Kidney epithelial cell (primary cell): ENCODE measurements at regions not wholly inside any gene's neighbourhood (a gene's known extent, or its start where the extent isn't known, plus 50 kb on each side); places are given as distances from the start of the nearest gene placed in this dataset.

ENCODE experiments used
- DNase-seq: peaks from one replicate; pipeline ENCODE4 v3.0.0-alpha.2; 2010; ENCODE audit warnings: low read depth
- H3K27me3 ChIP-seq: 2 replicates; pipeline ENCODE4 v1.6.0; 2011; ENCODE audit warnings: low read length; ENCODE audit not compliant: control insufficient read depth, insufficient read depth
- H3K36me3 ChIP-seq: 2 replicates; pipeline ENCODE4 v1.5.1; 2011; ENCODE audit warnings: low read length; ENCODE audit not compliant: control insufficient read depth, insufficient read depth
- H3K4me3 ChIP-seq: 2 replicates; pipeline ENCODE4 v1.5.1; 2011; ENCODE audit warnings: low read depth, mild to moderate bottlenecking, control low read depth, low read length
- TF ChIP-seq, protein P1 (sequence below): IDR thresholded peaks from 2 replicates; pipeline ENCODE4 v1.5.1; 2011; ENCODE audit warnings: mild to moderate bottlenecking, moderate library complexity, low read length, control low read depth, inconsistent platforms; ENCODE audit not compliant: insufficient read depth, poor library complexity, severe bottlenecking

DNA sequence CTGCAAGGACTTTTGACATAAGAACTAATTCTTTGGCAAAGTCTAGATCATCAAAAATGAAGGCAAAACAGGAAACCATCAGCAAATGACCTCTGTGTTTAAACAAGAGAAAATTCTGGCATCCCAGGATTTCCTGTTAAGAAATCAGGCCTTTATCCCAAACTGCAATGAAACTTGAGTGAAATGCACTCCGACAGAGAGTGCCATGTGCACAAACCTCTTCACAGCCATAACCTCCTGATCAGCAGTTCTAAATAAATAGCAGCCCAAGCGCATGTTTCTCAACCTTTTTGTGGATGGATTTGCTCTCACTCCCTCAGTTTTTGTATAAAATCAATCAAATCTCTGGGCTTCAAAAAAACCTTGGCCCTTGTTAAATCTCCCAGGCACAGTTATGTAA, 107.7 kb upstream of the EEPD1 start:
- TF ChIP-seq, protein P1, sequence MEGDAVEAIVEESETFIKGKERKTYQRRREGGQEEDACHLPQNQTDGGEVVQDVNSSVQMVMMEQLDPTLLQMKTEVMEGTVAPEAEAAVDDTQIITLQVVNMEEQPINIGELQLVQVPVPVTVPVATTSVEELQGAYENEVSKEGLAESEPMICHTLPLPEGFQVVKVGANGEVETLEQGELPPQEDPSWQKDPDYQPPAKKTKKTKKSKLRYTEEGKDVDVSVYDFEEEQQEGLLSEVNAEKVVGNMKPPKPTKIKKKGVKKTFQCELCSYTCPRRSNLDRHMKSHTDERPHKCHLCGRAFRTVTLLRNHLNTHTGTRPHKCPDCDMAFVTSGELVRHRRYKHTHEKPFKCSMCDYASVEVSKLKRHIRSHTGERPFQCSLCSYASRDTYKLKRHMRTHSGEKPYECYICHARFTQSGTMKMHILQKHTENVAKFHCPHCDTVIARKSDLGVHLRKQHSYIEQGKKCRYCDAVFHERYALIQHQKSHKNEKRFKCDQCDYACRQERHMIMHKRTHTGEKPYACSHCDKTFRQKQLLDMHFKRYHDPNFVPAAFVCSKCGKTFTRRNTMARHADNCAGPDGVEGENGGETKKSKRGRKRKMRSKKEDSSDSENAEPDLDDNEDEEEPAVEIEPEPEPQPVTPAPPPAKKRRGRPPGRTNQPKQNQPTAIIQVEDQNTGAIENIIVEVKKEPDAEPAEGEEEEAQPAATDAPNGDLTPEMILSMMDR = no peak
- Histone ChIP-seq H3K4me3 (no peak overlapping the region), H3K36me3 (no peaks in the 10 kb centered on the region), H3K27me3 (no peaks in the 10 kb centered on the region)
- no peak for DNase-seq

DNA sequence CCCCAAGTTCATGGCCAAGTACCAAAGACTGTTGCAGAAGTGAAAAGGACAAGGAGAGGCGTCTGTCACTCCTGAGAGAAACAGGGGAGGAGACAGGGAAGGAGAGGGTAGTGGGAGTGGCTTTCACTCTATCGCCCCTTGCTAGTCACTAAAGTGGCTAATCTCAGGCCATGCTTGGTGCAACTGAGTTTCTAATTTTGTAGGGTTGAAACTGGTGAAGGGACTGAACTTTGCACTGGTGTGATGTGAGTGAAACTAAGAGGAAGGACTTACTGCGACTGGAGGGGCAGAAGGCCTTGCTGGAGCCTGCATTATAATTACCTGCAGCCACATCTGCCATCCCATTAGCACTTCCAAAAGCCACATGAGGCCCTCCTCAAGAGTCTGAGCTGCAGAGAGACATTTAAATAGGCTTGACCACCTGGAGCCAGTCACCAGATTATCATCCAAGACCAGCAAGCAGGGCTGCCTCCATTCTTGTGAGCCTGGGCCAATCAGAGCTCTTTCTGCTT, 107.2 kb upstream of the EEPD1 start:
- H3K36me3 ChIP-seq = no peaks in the 10 kb centered on the region
- DNase-seq = no peak
- no peaks in the 10 kb centered on the region for H3K27me3 ChIP-seq
- TF ChIP-seq, protein P1 = no peak
- H3K4me3 ChIP-seq = no peak overlapping the region

DNA sequence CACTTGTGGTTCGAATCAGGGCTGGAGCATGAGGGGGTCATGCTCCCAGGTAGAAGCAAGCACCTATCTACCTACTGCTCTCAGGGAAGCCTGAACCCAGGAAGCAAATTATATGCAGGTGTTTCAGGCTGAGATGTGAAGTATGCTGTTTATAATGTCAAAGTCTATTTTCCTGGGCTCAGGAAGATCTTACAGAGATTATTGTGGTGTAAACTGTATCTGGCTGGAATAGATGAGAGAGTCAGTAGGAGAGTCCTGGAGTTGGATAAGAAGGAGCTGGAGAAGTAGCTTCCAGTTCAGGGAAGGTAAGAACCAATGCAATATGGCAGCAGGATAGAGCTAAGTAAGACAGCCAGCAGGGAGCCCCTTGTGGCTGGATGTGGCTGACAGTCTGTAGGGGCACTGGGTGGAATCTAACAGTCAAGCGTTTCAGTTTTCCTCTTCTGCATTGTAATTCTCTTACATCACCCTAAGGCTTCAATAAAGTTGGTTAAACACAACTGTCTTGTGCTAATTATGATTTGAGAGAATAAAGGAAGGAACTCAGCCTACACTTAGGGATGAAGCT, 105.9 kb upstream of the EEPD1 start:
- Histone ChIP-seq H3K36me3 (no peaks in the 10 kb centered on the region), H3K4me3 (no peak overlapping the region), H3K27me3 (no peaks in the 10 kb centered on the region)
- TF ChIP-seq, protein P1 = peak; percentile 29
- no peak for DNase-seq

DNA sequence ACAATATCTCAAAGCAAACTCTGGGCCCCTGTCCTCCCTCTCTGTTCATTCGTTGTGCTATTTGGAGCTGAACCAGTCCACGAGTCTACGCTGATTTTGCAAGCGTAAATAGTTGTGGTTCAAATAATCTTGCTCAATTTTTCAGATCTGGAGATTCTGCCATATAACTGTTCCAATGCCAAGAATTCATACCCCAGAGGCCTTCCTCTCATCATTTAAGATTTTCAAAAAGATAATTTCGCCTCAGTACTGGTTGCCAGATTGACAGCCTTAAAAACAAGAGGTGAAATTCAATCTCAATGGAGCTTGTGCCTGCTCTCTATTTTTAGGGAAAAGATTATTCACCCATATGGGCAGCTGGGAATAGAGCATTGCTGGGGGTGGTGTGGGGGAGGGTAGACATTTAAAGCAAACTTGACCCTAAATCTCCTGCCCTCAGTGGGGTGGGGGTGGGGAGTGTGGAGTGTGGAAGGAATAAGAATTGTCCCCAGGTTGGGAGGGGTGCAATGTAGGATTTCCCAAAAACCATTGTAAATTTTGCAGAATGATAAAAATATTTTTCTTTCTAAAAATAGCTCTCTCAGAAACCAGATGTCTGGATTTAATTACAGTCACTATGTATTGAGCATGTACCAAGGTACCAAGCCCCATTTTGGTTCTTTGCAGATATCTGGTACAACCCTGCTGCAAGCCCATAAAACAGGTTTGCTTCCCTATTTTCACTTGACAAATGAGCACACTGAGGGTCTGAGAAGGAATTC, 104.7 kb upstream of the EEPD1 start:
- TF ChIP-seq, protein P1 = no peak
- no peaks in the 10 kb centered on the region for H3K27me3 ChIP-seq
- DNase-seq = peak; percentile 10
- no peak overlapping the region for H3K4me3 ChIP-seq
- H3K36me3 ChIP-seq = no peaks in the 10 kb centered on the region

DNA sequence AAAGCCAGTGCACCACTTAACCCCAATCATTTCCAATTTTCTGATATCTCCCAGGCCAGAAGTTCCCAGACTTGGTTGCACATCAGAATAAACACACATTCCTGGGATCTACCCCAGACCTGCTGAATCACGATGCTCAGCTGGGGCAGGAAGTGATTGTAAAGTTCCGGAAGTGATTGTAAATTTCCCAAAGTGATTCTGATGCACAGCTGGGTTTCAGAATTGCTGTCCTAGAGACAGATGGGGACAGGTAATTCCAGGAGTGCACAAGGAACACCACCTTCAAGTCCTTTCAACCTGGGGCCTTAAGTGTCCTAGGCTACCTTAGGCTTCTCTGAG, 104.2 kb upstream of the EEPD1 start:
- DNase-seq = no peak
- no peak overlapping the region for H3K4me3 ChIP-seq
- H3K27me3 ChIP-seq = no peaks in the 10 kb centered on the region
- TF ChIP-seq, protein P1 = no peak
- no peaks in the 10 kb centered on the region for H3K36me3 ChIP-seq

DNA sequence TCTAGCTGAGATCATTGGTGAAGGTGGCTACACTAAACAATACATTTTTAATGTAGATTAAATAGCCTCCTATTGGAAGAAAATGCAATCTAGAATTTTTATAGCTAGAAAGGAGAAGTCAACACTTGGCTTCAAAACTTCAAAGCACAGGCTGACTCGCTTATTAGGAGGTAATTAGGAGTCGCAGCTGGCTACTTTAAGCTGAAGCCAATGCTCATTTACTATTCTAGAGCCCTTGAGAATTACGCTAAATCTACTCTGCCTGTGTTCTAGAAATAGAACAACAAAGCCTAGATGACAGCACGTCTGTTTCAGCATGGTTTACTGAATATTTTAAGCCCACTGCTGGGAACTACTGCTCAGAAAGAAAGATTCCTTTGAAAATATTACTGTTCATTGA, 101.6 kb upstream of the EEPD1 start:
- DNase-seq = no peak
- TF ChIP-seq, protein P1 = no peak
- no peak overlapping the region for H3K4me3 ChIP-seq
- no peaks in the 10 kb centered on the region for H3K27me3 ChIP-seq
- no peaks in the 10 kb centered on the region for H3K36me3 ChIP-seq
